HUES6 (cell line): ENCODE measurements at regions not wholly inside any gene's neighbourhood (a gene's known extent, or its start where the extent isn't known, plus 50 kb on each side); places are given as distances from the start of the nearest gene placed in this dataset.

Source experiments
- H3K27ac ChIP-seq: 2 replicates; pipeline ENCODE4 v1.7.0; 2013; ENCODE audit warnings: low read depth, mild to moderate bottlenecking, low read length, inconsistent platforms
- H3K27me3 ChIP-seq: 2 replicates; pipeline ENCODE4 v1.6.1; 2013; ENCODE audit warnings: low read length; ENCODE audit not compliant: control insufficient read depth, insufficient read depth
- H3K36me3 ChIP-seq: 2 replicates; pipeline ENCODE4 v1.6.1; 2013; ENCODE audit warnings: low read length; ENCODE audit not compliant: control insufficient read depth, insufficient read depth
- H3K4me1 ChIP-seq: 2 replicates; pipeline ENCODE4 v1.6.1; 2013; ENCODE audit warnings: low read length; ENCODE audit not compliant: control insufficient read depth, insufficient read depth
- H3K4me3 ChIP-seq: 2 replicates; pipeline ENCODE4 v1.5.1; 2013; ENCODE audit warnings: low read depth, low read length
- H3K9ac ChIP-seq: one replicate; pipeline ENCODE4 v1.6.1; 2013; ENCODE audit warnings: mild to moderate bottlenecking, low read length
- H3K9me3 ChIP-seq: 2 replicates; pipeline ENCODE4 v1.6.1; 2013; ENCODE audit warnings: low read depth, low read length; ENCODE audit not compliant: control insufficient read depth, insufficient read depth

- Histone ChIP-seq H3K9ac (peak overlapping the region; percentile 99), H3K27me3 (no peaks in the 10 kb centered on the region), H3K36me3 (no peaks in the 10 kb centered on the region), H3K4me1 (peaks cover 19% of the 10 kb centered on the region), H3K9me3 (no peaks in the 10 kb centered on the region), H3K4me3 (peak overlapping the region; percentile 67), H3K27ac (peak overlapping the region; percentile 93)
Measured at GRCh38 chr6:26199057-26199772, 112.0 kb downstream of the HFE start.

- H3K9me3 ChIP-seq: no peaks in the 10 kb centered on the region
- H3K4me1 ChIP-seq: peaks cover 14% of the 10 kb centered on the region
- no peaks in the 10 kb centered on the region for H3K36me3 ChIP-seq
- peak overlapping the region; percentile 99 for H3K9ac ChIP-seq
- peak overlapping the region; percentile 93 for H3K27ac ChIP-seq
- H3K27me3 ChIP-seq: no peaks in the 10 kb centered on the region
- H3K4me3 ChIP-seq: peak overlapping the region; percentile 67
Measured at GRCh38 chr6:26199773-26200764, 112.8 kb downstream of the HFE start.

GRCh38 chr6:26200918-26201721 is 113.9 kb downstream of the HFE start:
- Histone ChIP-seq H3K4me3 (no peak overlapping the region), H3K27me3 (no peaks in the 10 kb centered on the region), H3K9ac (peak overlapping the region; percentile 1), H3K27ac (peak overlapping the region; percentile 55; the same call in 1 of the 2 replicates), H3K36me3 (no peaks in the 10 kb centered on the region), H3K9me3 (no peaks in the 10 kb centered on the region), H3K4me1 (peaks cover 14% of the 10 kb centered on the region)

- H3K4me1 ChIP-seq: peaks cover 25% of the 10 kb centered on the region
- peak overlapping the region; percentile 47 for H3K9ac ChIP-seq
- H3K9me3 ChIP-seq: no peaks in the 10 kb centered on the region
Measured at GRCh38 chr6:26202201-26202611, 115.0 kb downstream of the HFE start.

GRCh38 chr6:26202811-26203583 is 115.8 kb downstream of the HFE start:
- H3K9me3 ChIP-seq: no peaks in the 10 kb centered on the region
- peak overlapping the region; percentile 98 for H3K27ac ChIP-seq
- peak overlapping the region; percentile 91 for H3K4me3 ChIP-seq
- peaks cover 28% of the 10 kb centered on the region for H3K4me1 ChIP-seq
- no peaks in the 10 kb centered on the region for H3K27me3 ChIP-seq
- peak overlapping the region; percentile 98 for H3K9ac ChIP-seq
- H3K36me3 ChIP-seq: no peaks in the 10 kb centered on the region

More at GRCh38 chr6:26202201-26202611, 115.0 kb downstream of the HFE start:
- H3K36me3 ChIP-seq: no peaks in the 10 kb centered on the region
- no peaks in the 10 kb centered on the region for H3K27me3 ChIP-seq
- peak overlapping the region; percentile 64; the same call in 1 of the 2 replicates for H3K27ac ChIP-seq
- no peak overlapping the region for H3K4me3 ChIP-seq

GRCh38 chr6:26204332-26205160 is 117.3 kb downstream of the HFE start:
- no peaks in the 10 kb centered on the region for H3K9me3 ChIP-seq
- H3K9ac ChIP-seq: peak overlapping the region; percentile 98
- no peaks in the 10 kb centered on the region for H3K36me3 ChIP-seq
- H3K4me3 ChIP-seq: peak overlapping the region; percentile 91
- H3K4me1 ChIP-seq: peaks cover 28% of the 10 kb centered on the region
- peak overlapping the region; percentile 98 for H3K27ac ChIP-seq
- H3K27me3 ChIP-seq: no peaks in the 10 kb centered on the region

- Histone ChIP-seq H3K4me3 (peak overlapping the region; percentile 91), H3K4me1 (peaks cover 28% of the 10 kb centered on the region), H3K27ac (peak overlapping the region; percentile 98), H3K9me3 (no peaks in the 10 kb centered on the region), H3K27me3 (no peaks in the 10 kb centered on the region), H3K36me3 (no peaks in the 10 kb centered on the region), H3K9ac (peak overlapping the region; percentile 98)
Measured at GRCh38 chr6:26205161-26205624, 118.0 kb downstream of the HFE start.

GRCh38 chr6:26205625-26206574 is 118.7 kb downstream of the HFE start:
- H3K36me3 ChIP-seq: no peaks in the 10 kb centered on the region
- no peaks in the 10 kb centered on the region for H3K27me3 ChIP-seq
- H3K4me1 ChIP-seq: peaks cover 28% of the 10 kb centered on the region
- H3K27ac ChIP-seq: peak overlapping the region; percentile 98
- peak overlapping the region; percentile 91 for H3K4me3 ChIP-seq
- peak overlapping the region; percentile 98 for H3K9ac ChIP-seq
- H3K9me3 ChIP-seq: no peaks in the 10 kb centered on the region
